ENCODE measurements at regions not wholly inside any gene's neighbourhood (a gene's known extent, or its start where the extent isn't known, plus 50 kb on each side); places are given as distances from the start of the nearest gene placed in this dataset.

DNA sequence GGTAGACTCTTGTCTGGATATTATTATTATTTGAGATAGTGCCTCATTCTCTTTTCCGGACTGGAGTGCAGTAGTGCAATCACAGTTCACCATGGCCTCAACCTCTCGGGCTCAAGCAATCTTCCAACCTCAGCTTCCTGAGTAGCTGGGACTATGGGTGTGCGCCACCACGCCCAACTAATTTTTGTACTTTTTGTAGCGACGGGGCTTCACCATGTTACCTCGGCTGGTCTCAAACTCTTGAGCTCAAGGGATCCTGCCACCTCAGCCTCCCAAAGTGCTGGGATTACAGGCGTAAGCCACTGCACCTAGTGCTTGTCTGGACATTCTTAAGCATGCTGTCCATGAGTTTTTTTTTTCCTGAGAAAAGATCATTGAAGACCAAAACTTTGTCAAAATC lies 498.9 kb upstream of the RGS6 start:
- TF ChIP-seq CTCF (IDR thresholded peaks at IDR 0.05) (no peak), POLR2A (IDR thresholded peaks at IDR 0.05) (no peak)

Measured in lower leg skin (tissue), 3 donors.